ENCODE measurements at regions not wholly inside any gene's neighbourhood (a gene's known extent, or its start where the extent isn't known, plus 50 kb on each side); places are given as distances from the start of the nearest gene placed in this dataset.

DNA sequence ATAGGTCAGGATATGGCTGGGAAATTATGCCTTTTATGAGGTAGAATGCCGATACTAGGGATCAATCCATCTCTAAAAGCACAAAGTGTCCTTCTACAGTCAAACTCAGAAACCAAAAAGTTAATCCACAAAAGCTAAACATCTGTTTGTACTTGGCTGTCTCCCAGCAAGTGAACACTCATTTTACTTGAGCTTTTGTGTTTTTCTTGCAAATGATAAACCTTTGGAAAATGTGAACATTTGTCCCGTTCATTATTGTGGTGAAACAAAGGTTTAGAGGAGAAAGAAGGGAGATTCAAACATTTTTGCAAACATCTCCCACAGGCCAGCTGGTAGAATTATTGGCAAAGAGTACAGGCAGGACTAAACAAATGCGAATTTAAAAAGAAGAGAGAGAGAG, 300.6 kb upstream of the SPANXN1 start:
- no peak for TF ChIP-seq EGR1 (IDR thresholded peaks at IDR 0.05)
- TF ChIP-seq, protein P1, sequence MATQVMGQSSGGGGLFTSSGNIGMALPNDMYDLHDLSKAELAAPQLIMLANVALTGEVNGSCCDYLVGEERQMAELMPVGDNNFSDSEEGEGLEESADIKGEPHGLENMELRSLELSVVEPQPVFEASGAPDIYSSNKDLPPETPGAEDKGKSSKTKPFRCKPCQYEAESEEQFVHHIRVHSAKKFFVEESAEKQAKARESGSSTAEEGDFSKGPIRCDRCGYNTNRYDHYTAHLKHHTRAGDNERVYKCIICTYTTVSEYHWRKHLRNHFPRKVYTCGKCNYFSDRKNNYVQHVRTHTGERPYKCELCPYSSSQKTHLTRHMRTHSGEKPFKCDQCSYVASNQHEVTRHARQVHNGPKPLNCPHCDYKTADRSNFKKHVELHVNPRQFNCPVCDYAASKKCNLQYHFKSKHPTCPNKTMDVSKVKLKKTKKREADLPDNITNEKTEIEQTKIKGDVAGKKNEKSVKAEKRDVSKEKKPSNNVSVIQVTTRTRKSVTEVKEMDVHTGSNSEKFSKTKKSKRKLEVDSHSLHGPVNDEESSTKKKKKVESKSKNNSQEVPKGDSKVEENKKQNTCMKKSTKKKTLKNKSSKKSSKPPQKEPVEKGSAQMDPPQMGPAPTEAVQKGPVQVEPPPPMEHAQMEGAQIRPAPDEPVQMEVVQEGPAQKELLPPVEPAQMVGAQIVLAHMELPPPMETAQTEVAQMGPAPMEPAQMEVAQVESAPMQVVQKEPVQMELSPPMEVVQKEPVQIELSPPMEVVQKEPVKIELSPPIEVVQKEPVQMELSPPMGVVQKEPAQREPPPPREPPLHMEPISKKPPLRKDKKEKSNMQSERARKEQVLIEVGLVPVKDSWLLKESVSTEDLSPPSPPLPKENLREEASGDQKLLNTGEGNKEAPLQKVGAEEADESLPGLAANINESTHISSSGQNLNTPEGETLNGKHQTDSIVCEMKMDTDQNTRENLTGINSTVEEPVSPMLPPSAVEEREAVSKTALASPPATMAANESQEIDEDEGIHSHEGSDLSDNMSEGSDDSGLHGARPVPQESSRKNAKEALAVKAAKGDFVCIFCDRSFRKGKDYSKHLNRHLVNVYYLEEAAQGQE (IDR thresholded peaks at IDR 0.05; ENCODE audit: low read depth), result no peak
- TF ChIP-seq TAF1 (IDR thresholded peaks at IDR 0.05; ENCODE audit: low read depth), result no peak
- no peak for TF ChIP-seq YY1 (IDR thresholded peaks at IDR 0.05; ENCODE audit: low read depth)
- no peak for TF ChIP-seq CREB1 (IDR thresholded peaks at IDR 0.05; ENCODE audit: low read depth)
- TF ChIP-seq FOXM1 (IDR thresholded peaks at IDR 0.05; ENCODE audit: borderline replicate concordance, low read depth), result no peak
- TF ChIP-seq NFIC (IDR thresholded peaks at IDR 0.05), result no peak
- TF ChIP-seq CEBPB (IDR thresholded peaks at IDR 0.05), result no peak
- no peak for TF ChIP-seq TCF12 (IDR thresholded peaks at IDR 0.05; ENCODE audit: low read depth)
- no peak for TF ChIP-seq MAX (IDR thresholded peaks at IDR 0.05)
- TF ChIP-seq EP300 (IDR thresholded peaks at IDR 0.05; ENCODE audit: borderline replicate concordance), result no peak
- TF ChIP-seq ZBTB7A (IDR thresholded peaks at IDR 0.05; ENCODE audit: low read depth), result no peak
- TF ChIP-seq TEAD4 (IDR thresholded peaks at IDR 0.05), result no peak
- TF ChIP-seq RAD21 (IDR thresholded peaks at IDR 0.05; ENCODE audit: low read depth), result no peak

All from Ishikawa (cell line).